Lung (tissue), 11 donors: ENCODE measurements at regions not wholly inside any gene's neighbourhood (a gene's known extent, or its start where the extent isn't known, plus 50 kb on each side); places are given as distances from the start of the nearest gene placed in this dataset.

Source experiments
- ATAC-seq: fragments of 200-7000 bp; cut with Tn5 transposase; one replicate; pipeline ENCODE4 v1.9.1; 2020; ENCODE audit warnings: moderate number of reproducible peaks; ENCODE audit not compliant: insufficient read depth, low FRiP score
- DNase-seq, 3 donors: peaks; one replicate each; pipeline ENCODE4 v3.0.0-alpha.2; 2013 to 2017
- H3K27ac ChIP-seq, 2 donors: one replicate each; pipeline ENCODE4 v1.5.1; 2013; ENCODE audit warnings: mild to moderate bottlenecking in 2 of 2, moderate library complexity in 2 of 2, control low read depth in 1 of 2, inconsistent platforms in 1 of 2, low read depth in 1 of 2, low read length in 1 of 2
- H3K27me3 ChIP-seq, 3 donors: one replicate each; pipeline ENCODE4 v1.5.1; 2013; ENCODE audit warnings: low read length in 2 of 3; ENCODE audit not compliant: control insufficient read depth in 3 of 3, insufficient read depth in 3 of 3
- H3K36me3 ChIP-seq, 4 donors: one replicate each; pipeline ENCODE4 v1.5.1; 2013; ENCODE audit warnings: low read length in 4 of 4, mild to moderate bottlenecking in 1 of 4, moderate library complexity in 1 of 4; ENCODE audit not compliant: control insufficient read depth in 4 of 4, insufficient read depth in 4 of 4
- H3K4me1 ChIP-seq, 5 donors: one replicate each; pipeline ENCODE4 v1.5.1; 2013; ENCODE audit warnings: low read length in 5 of 5, mild to moderate bottlenecking in 2 of 5, moderate library complexity in 1 of 5; ENCODE audit not compliant: control insufficient read depth in 5 of 5, insufficient read depth in 5 of 5
- H3K4me3 ChIP-seq: one replicate; pipeline ENCODE4 v1.5.1; 2013; ENCODE audit warnings: mild to moderate bottlenecking, control low read depth, moderate library complexity
- H3K9ac ChIP-seq, 2 donors: one replicate each; pipeline ENCODE4 v1.5.1; 2013; ENCODE audit warnings: low read length in 2 of 2, control low read depth in 1 of 2; ENCODE audit not compliant: insufficient read depth in 1 of 2
- H3K9me3 ChIP-seq, 4 donors: one replicate each; pipeline ENCODE4 v1.5.1; 2013; ENCODE audit warnings: low read length in 3 of 4, mild to moderate bottlenecking in 1 of 4, moderate library complexity in 1 of 4; ENCODE audit not compliant: control insufficient read depth in 4 of 4, insufficient read depth in 3 of 4
- CTCF ChIP-seq: IDR thresholded peaks from 2 replicates; pipeline ENCODE4 v1.5.1; 2012; ENCODE audit warnings: mild to moderate bottlenecking; ENCODE audit errors: control extremely low read depth, extremely low read depth
- WGBS, 2 donors: extraction: QIAGEN DNeasy Blood & Tissue Kit; methylation state at CpG; one replicate each; pipeline ENCODE4 v1.1.7; 2013; 5-methylcytosine and 5-hydroxymethylcytosine counted together
- donor health status: control.
- donor health status: control.
- donor health status: Bipolar disorder and iron deficiency.
- donor health status: healthy.
- donor health status: DM: yes; HTN: yes; CAD: no.

- H3K27ac ChIP-seq, result no peak overlapping the region
- no peak for TF ChIP-seq CTCF
- no peak overlapping the region for H3K4me3 ChIP-seq
- no peaks in the 10 kb centered on the region for H3K36me3 ChIP-seq
- DNase-seq (no peak), ATAC-seq (no peak)
- H3K27me3 ChIP-seq, result no peaks in the 10 kb centered on the region
- H3K4me1 ChIP-seq, result no peaks in the 10 kb centered on the region
- WGBS, 2 donors, result 86 to 93% methylated on average over 1 of the region's 1 CpG
- no peaks in the 10 kb centered on the region for H3K9me3 ChIP-seq
- no peak overlapping the region for H3K9ac ChIP-seq
These were observed 247.3 kb upstream of the TENT5A start for GRCh38 chr6:81999826-82000225.

GRCh38 chr6:81999270-81999669 is 246.8 kb upstream of the TENT5A start:
- Histone ChIP-seq H3K36me3 (no peaks in the 10 kb centered on the region), H3K27ac (no peak overlapping the region), H3K4me3 (no peak overlapping the region), H3K27me3 (no peaks in the 10 kb centered on the region), H3K9ac (no peak overlapping the region), H3K9me3 (no peaks in the 10 kb centered on the region), H3K4me1 (no peaks in the 10 kb centered on the region)
- 91 to 100% methylated on average over 2 of the region's 2 CpGs for WGBS, 2 donors
- DNase-seq, result no peak
- no peak for ATAC-seq
- no peak for TF ChIP-seq CTCF

GRCh38 chr6:81998432-81998831 is 246.0 kb upstream of the TENT5A start:
- Histone ChIP-seq H3K27ac (no peak overlapping the region), H3K36me3 (no peaks in the 10 kb centered on the region), H3K9me3 (no peaks in the 10 kb centered on the region), H3K9ac (no peak overlapping the region), H3K4me3 (no peak overlapping the region), H3K4me1 (no peaks in the 10 kb centered on the region), H3K27me3 (no peaks in the 10 kb centered on the region)
- TF ChIP-seq CTCF, result no peak
- no peak for DNase-seq
- 91 to 100% methylated on average over 1 of the region's 1 CpG for WGBS, 2 donors
- no peak for ATAC-seq
